ENCODE measurements at regions not wholly inside any gene's neighbourhood (a gene's known extent, or its start where the extent isn't known, plus 50 kb on each side); places are given as distances from the start of the nearest gene placed in this dataset.
"Not testable (repeated sequence)": the region's sequence is repeated elsewhere in the genome, so short reads cannot be mapped to it uniquely, and the experiment has no call there.

DNA sequence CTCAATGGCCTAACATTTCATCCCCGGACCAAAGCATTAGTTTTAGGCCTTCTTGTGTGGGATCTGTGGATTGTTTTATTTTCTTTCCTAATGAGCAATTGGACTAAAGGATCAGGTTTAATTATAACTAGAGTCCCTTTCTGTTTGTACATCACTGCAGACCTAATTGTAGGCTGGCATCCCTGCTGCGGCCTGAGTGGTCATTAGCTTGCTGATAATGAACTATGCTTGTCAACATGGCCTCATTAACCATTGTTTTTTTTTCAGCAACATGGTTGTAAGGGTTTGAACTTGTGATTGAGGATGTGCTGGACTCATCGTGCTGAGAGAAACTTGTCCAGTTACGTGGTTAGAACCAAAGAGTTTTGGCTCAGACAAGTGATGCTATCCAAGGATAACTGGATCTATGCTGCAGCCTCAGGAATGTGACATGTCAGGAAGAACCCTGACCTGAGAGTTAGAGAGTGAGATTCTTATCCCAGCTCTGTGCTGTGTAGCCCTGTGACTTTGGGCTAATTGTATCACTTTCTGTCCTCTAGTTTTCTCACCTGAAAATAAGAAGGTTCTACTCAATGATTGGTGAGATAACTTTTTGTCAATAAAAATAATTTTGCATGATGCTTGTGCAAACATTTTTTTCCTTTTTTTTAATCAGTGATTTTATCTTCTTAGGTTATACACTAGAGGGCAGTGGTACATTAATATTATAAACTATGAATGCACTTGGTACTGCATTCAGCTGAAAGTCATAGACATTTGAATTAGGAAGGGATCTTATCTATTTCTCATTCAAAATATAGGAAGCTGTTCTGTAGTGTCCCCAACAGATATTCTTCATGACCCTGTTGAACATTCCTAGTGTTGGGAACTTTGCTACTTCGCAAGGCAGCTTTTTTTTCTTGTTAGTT lies 140.9 kb downstream of the RNF144B start:
- no peak for DNase-seq

DNA sequence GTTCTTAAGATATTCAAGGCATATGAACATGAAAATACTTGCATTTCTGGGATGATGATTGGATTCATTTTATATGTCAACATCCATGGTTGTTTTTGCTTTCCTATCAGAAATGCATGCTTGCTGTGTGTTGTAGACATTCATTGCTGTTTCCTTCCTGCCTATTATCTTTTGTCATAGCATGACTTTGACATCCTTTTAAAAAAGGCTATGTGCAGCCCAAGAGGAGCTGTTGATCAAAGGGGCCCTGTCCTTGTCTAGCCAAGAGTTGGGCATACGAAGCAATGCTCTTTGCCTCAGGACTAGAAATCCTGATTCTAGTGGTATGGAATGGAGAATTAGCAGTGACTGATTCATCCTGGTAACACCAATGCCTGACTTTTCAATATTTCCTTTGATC lies 143.1 kb downstream of the RNF144B start:
- no peak for DNase-seq

DNA sequence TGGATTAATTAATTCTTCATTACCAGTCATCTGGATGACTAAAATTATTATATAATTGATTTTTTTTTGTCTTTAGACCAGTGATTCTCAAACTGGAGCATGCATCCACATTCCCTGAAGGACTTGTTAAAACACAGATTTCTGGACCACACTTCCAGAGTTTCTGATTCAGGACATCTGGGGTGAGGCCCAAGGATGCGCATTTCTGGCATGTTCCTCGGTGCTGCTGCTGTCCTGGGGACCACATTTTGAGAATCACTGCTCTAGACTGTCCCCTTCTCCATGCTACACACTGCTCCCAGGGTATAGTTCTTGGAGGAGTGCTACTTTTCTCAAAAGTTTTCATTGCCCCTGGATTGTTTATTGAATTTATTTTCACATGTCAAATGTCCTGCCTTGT lies 145.0 kb downstream of the RNF144B start:
- DNase-seq = no peak

DNA sequence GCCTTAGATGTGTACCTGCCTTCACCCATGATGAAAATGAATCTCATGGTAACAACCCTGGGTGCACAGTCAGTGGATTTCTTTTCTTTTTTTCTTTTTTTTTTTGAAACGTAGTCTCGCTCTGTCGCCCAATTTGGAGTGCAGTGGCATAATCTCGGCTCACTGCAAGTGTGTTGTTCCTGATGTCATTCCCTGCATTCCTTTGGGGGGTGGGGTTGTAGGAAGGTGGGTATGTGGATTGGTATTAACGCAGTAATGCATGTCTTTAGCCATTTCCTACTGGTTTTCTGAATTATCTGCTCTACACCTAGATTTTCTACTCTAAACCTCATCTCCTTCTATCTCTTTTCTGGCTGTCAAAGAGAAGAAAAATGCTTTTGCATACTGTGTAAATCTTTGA lies 146.6 kb downstream of the RNF144B start:
- DNase-seq = no peak

DNA sequence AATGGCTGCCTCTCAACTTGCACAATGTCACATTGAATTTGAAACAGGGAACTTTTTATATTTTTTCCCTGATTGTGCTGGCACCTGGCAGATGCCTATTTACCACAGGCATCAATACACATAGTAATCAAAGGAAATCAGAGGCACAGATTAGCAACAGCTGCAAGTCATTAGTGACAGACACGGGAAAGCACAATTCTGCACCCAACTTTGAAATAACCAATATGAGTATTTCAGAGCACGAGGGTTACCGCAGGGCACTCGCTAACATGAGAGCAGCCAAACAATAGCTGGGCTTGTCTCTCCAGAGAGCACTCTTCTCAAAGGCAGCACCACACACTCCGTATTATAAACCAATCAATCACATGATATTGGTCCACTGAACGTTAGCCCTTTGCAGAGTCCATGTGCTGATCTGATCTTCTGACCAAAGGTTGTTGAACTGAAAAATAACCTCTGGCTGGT lies 149.5 kb downstream of the RNF144B start:
- DNase-seq = no peak

DNA sequence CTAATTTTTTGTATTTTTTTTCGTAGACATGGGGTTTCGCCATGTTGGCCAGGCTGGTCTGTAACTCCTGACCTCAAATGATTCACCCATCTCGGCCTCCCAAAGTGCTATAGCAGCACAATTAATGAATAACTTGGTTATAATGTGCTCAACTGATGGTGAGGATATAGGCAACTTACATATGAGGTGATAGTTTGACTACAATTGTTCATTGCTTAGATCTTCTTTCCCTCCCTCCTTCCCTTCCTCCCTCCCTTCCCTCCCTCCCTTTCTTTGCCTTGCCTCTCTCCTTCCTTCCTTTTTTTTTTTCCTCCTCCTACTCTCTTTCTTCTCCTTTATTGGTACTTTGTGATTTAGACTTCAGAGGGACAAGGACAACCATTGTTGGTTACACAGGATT lies 151.2 kb downstream of the RNF144B start:
- DNase-seq = no peak

DNA sequence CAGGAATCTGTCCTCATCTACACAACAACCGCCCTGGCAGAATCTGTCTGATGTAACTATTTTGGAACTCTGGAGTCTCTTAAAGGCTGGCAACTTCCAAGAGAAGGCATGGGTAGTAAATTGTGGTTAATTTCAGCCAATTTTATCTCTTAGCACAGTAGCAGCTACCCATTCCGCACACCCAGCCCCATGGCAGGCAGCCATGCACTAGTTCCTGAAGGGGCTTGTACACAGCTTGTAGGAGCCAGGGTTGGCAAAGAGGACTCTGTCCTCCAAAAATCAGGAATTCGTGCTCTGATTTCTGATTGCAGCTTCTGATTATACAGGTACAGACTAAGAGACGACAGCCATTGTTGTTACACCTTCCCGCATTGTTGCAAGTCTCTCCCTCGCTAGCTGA lies 155.9 kb downstream of the RNF144B start:
- DNase-seq = no peak

DNA sequence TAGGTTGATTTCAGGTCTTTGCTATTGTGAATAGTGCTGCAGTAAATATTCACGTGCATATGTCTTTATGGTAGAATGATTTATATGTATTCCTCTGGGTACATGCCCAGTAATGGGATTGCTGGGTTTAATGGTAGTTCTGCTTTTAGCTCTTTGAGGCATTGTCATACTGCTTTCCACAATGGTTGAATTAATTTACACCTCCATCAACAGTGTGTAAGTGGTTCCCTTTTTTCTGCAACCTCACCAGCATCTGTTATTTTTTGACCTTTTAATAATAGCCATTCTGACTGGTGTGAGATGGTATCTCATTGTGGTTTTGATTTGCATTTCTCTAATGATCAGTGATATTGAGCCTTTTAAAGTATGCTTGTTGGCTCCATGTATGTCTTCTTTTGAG lies 158.0 kb downstream of the RNF144B start:
- DNase-seq = not testable (repeated sequence)

DNA sequence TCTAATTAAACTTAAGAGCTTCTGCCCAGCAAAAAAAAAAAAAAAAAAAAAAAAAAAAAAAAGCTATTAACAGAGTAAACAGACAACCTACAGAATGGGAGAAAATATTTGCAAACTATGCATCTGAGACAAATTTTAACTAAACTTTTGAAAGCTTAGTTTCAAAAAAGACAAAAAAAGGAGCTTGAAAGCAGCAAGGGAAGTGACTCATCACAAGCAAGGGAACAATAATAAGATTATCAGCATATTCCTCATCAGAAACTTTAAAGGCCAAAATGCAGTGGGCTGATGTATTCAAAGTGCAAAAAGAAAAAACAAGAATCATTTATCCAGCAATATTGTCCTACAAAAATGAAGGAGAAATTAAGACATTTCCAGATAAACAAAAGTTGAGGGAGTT lies 158.6 kb downstream of the RNF144B start:
- no peak for DNase-seq

DNA sequence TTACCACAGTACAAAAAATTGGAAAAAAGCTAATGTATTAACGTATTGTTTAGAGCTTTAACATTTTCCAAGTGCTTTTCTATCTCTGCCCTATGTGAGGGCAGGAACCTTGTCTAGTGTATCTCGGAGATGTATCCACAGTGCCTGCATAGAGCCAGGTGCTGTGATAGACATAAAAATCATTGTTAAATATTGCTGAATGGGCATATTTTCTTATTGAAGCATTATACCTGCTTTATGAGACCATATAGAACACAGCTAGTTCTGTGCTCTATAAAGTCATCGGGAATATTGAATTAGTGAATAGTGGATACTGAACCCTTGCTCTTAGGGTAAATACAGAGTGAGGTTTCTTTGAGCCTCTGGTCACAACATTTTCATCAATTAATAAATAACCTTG lies 163.0 kb downstream of the RNF144B start:
- no peak for DNase-seq

DNA sequence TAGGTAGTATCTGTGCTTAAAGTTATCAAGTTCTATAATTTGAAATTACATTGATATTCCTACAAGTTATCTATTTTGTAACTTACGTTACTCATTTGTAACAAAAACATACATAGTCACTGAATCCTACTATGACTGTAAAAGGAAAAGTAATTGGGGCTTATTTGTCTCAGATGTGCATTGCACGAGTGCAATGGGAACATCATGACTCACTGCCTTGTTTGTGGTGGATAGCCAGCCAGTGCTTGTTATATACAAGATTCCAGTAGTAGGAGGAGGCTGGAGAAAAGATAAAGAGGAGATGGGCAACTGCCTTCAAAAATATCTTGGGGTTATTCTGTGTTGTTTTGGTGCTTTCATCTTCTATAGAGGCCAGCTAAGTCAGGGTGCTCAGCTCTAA lies 164.1 kb downstream of the RNF144B start:
- no peak for DNase-seq

DNA sequence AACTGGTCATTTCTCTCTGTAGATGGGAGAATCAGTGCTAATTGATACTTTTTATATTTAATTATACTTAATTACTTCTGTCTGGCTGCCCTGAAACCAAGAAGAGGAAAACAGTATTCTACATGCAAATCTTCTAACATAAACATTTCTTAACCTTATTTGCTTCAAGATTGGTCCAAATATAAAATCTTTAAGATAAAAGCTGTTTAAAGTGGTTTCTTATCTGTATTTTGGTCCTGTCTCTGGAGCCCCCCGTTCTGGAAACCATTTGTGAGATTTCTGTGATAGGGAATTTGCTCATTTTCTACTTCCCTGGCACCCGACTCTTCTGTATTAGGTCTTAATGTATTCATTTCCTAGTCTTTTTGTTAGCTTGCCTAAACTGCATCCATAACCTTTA lies 168.6 kb downstream of the RNF144B start:
- DNase-seq = no peak

DNA sequence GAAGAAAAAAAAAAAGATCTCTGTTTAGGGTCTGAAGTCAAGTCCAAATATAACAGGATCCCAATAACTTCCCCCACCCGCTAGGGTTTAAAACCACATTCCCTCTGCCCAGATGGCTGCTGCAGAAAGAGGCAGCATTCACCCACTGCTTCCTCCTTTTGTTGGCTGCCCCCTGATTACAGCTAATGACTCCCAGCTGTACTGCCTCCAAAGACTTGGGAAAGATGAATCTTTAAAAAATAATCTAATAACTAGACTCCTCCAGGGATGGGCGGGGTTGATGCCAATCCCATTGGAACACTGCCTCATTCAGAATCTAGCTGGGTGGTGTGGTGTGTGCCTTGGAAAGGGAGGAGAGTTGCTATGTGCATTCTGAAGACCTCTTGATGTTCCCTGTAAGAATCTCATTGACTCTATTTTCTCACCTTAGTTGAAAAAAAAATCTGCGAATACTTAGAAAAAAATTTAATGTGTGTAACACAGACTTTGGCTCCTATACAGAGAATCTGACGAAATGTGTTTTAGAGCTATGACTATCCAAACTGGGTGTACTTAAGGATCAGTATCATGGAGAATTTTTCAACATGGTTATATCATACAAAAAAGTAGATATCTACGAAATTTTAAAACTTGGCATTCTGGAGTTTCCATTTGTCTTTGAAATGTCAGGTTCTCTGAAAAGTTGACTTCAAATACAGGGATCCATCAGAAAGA lies 174.0 kb downstream of the RNF144B start:
- no peak for DNase-seq

DNA sequence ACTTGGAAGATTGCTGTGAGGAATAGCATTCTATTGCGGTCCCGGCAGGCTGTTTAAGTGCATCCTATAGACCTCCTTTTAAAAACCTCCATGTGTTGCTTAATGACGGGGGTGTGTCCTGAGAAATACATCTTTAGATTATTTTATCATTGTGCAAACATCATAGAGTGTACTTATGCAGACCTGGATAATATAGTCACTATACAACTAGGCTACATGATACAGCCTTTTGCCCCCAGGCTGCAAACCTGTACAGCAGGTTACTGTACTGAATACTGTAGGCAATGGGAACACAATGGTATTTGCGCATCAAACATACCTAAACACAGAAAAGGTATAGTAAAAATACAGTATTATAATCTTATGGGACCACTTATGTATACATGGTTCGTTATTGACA lies 175.6 kb downstream of the RNF144B start:
- DNase-seq = no peak

DNA sequence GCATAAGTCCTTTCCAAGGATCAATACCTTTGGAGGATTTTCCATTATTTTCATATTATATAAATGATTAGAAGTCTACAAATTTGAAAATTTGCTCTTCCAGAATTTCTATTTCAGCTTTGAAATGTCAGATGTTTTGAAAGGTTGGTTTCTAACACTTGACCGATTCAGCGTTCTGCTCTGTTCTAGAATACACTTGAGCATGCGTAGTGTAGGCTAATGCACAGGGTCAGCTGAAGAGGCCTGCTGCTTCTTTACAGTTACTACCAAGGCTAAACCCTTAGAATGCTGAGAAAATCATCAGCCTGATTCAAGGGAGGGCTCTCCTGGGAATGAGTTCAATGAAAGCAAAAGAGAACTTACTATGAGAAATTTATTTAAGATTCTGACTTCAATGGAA lies 177.6 kb downstream of the RNF144B start:
- no peak for DNase-seq

DNA sequence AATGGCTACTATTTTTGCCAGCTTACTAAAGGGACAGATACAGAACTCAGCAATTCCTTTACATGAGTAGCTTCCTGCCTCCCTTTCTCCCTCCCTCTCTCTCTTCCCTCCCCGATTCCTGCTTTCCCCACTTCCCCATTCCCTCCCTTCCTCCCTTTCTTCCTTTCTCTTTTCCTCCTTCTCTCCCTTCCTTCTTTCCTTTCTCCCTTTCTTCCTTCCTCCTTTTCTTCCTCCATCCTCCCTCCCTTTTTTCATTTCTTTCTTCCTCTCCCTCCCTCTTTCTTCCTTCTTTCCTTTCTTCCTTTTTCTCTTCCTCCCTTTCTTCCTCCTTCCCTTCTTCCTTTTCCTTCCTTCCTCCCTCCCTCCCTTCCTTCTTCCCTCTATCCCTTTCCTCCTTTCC lies 178.1 kb downstream of the RNF144B start:
- no peak for DNase-seq

DNA sequence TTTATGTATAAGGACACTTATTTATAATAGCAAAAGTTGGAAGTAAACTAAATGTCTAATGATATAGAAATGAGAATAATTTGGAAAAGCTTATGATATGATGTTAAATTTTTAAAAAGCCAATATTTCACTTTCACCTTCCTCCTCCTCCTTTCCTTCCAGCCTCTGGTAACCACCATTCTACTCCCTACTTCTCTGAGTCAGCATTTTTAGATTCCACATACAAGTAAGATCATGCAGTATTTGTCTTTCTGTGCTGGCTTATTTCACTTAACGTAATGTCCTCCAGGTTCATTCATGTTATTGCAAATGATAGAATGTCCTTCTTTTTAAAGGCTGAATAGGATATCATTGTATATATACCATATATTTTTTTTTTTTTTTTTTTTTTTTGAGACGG lies 180.2 kb downstream of the RNF144B start:
- DNase-seq = no peak

DNA sequence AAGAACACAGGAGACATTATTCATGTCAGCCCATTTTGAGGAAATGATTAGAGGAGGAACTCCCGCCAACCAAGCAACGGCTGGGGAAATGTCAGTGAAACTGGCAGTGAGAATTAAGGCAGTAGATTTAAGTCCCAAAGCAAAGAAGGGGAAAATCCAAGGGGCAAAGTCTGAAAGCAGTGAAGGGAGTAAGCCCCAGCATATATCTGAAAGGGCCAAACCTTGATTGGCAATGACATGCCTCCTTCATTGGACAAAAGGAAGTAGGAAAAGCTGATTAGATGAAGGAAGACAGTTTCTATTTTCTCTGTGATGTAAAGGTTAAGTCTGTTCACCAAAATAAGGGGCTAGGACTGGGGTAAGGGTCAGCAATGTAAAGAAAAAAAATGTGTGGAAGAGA lies 190.3 kb downstream of the RNF144B start:
- no peak for DNase-seq

DNA sequence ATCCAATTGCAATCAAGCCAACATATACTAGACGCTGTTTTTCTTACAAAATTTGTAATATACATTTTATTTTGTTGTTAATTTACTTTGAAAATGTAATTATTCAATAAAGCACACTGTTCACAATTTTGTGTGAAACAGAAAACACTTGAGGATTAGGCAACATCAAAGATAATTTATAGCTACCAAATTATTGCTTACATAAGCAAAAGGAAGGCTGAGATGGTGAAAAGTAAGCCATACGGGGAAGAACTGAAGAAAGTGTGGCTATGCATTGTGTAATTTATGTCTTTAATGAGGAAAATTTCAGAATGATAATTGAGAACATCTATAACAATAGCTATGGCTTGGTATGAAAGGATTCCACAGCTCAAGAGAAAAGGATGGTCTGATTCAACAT lies 192.0 kb downstream of the RNF144B start:
- no peak for DNase-seq

DNA sequence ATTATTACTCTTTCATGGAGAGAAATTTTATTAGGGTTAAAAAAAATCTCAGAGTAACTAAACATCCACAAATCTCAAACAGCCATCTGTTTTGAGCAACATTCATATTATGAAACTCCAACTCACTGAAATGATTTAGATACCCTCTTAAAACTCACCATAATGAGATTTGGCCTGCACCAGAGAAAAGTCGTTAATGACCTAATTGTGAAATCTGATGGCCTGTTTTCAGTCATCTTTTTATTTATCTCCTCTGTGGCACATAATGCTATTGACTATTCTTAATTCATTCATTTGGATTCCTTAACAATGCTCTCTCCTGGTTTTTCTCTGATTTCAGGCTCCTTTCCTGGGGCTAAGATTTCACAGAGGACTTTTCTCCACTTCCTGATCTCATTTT lies 192.7 kb downstream of the RNF144B start:
- no peak for DNase-seq

DNA sequence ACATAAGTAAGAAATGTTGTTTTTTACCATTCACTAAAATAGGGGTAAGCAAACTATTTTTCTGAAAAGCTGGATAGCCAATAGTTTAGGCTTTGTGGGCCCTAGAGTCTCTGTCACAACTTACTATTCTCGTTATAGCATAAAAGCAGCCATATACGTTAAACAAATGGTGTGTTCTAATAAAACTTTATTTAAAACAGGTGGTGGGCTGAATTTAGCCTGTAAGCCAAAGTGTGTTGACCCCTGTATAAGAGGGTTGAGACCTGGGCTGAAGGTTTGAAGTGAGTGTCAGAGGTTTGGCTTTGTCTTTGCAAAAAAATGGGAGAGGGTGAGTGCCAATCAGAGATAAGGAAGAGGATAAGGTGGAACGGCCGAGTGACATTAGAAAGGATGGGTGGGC lies 197.2 kb downstream of the RNF144B start:
- no peak for DNase-seq

DNA sequence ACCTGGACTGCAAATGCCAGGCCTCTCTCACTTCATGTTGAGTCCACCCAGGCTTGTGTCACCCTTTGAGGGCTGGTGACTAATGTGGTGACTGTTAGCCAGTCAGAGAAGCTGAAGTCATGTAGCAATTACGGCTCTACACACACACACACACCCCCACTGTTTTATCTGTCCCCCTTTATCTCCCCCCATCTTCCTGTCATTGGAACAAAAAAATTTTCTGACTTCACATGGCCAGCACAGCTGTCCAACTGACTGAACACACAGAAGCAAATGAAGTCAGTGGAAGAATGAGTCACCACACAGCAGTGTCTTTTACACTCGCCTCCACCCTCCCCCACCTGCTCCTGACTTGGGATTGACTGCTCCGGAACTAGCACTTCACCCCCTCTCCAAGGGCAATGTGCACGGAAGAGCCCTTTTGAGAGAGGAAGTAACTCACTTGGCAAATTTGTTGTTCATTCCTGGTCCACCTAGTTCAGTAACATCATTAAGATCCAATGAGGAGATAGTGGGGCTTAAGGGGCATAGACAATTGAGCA lies 198.0 kb downstream of the RNF144B start:
- no peak for DNase-seq

DNA sequence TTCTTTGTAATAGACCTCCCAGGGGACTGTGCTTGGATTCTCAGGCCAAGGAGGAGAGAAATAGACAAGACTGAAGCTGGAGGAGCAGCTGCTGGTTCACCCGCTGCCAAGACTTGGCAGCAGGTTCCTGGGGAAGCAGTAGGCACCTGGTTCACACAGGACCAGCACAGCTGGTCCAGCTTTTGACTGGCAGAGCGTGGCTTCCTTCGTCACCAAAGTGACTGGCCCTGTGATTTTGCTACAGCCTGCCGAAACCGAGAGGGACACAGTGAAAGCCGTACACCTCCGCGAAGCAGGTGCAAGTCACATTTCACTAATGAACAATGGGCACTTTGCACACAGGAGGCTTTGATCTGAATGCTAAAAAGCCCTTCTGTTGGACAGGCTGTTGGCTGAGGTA lies 199.0 kb downstream of the RNF144B start:
- no peak for DNase-seq

Measured in activated naive CD4-positive, alpha-beta T cell (primary cell).